ENCODE measurements at regions not wholly inside any gene's neighbourhood (a gene's known extent, or its start where the extent isn't known, plus 50 kb on each side); places are given as distances from the start of the nearest gene placed in this dataset.

- no peaks in the 10 kb centered on the region for H3K79me2 ChIP-seq (ENCODE audit: low read length)
- no peaks in the 10 kb centered on the region for H3K36me3 ChIP-seq (replicated peaks; ENCODE audit: low read depth, low read length)
- no peak overlapping the region for H3K9ac ChIP-seq (ENCODE audit: low read length)
- no peak overlapping the region for H3K4me2 ChIP-seq (ENCODE audit: low read length)
- H3K4me1 ChIP-seq (ENCODE audit: low read length), result no peaks in the 10 kb centered on the region
- H2AFZ ChIP-seq (ENCODE audit: low read depth, low read length), result no peak overlapping the region
- H3K27me3 ChIP-seq (ENCODE audit: low read depth, low read length), result peaks cover 12% of the 10 kb centered on the region
- no peak overlapping the region for H3K4me3 ChIP-seq (ENCODE audit: low read length)
- no peak overlapping the region for H3K27ac ChIP-seq (ENCODE audit: low read length)
- no peaks in the 10 kb centered on the region for H3K9me3 ChIP-seq (ENCODE audit: insufficient read depth, low read length)
- no peak for TF ChIP-seq CTCF (IDR thresholded peaks at IDR 0.05; ENCODE audit: low read depth, low read length)
- H4K20me1 ChIP-seq (ENCODE audit: insufficient read depth, low read length), result no peaks in the 10 kb centered on the region
Measured at GRCh38 chr16:86825631-86826030, 247.3 kb downstream of the FOXL1 start.

- Histone ChIP-seq H3K4me3 (ENCODE audit: low read length) (no peak overlapping the region), H3K36me3 (replicated peaks; ENCODE audit: low read depth, low read length) (no peaks in the 10 kb centered on the region), H3K4me2 (ENCODE audit: low read length) (no peak overlapping the region), H3K4me1 (ENCODE audit: low read length) (no peaks in the 10 kb centered on the region), H3K9ac (ENCODE audit: low read length) (no peak overlapping the region), H4K20me1 (ENCODE audit: insufficient read depth, low read length) (no peaks in the 10 kb centered on the region), H3K27ac (ENCODE audit: low read length) (no peak overlapping the region), H3K79me2 (ENCODE audit: low read length) (no peaks in the 10 kb centered on the region), H2AFZ (ENCODE audit: low read depth, low read length) (no peak overlapping the region), H3K9me3 (ENCODE audit: insufficient read depth, low read length) (no peaks in the 10 kb centered on the region), H3K27me3 (ENCODE audit: low read depth, low read length) (peaks cover 14% of the 10 kb centered on the region)
- no peak for TF ChIP-seq EZH2phosphoT487 (IDR thresholded peaks at IDR 0.05; ENCODE audit: low read depth)
- TF ChIP-seq CTCF (IDR thresholded peaks at IDR 0.05; ENCODE audit: low read depth, low read length), result no peak
Measured at GRCh38 chr16:86826941-86827340, 248.6 kb downstream of the FOXL1 start.

- H3K9ac ChIP-seq (ENCODE audit: low read length), result no peak overlapping the region
- TF ChIP-seq CTCF (IDR thresholded peaks at IDR 0.05; ENCODE audit: low read depth, low read length), result no peak
- TF ChIP-seq EZH2phosphoT487 (IDR thresholded peaks at IDR 0.05; ENCODE audit: low read depth), result no peak
- H4K20me1 ChIP-seq (ENCODE audit: insufficient read depth, low read length), result no peaks in the 10 kb centered on the region
- no peaks in the 10 kb centered on the region for H3K36me3 ChIP-seq (replicated peaks; ENCODE audit: low read depth, low read length)
- no peaks in the 10 kb centered on the region for H3K9me3 ChIP-seq (ENCODE audit: insufficient read depth, low read length)
- H3K27me3 ChIP-seq (ENCODE audit: low read depth, low read length), result peaks cover 17% of the 10 kb centered on the region
- no peak overlapping the region for H3K4me2 ChIP-seq (ENCODE audit: low read length)
- no peaks in the 10 kb centered on the region for H3K4me1 ChIP-seq (ENCODE audit: low read length)
- H3K4me3 ChIP-seq (ENCODE audit: low read length), result no peak overlapping the region
- H3K79me2 ChIP-seq (ENCODE audit: low read length), result no peaks in the 10 kb centered on the region
- no peak overlapping the region for H3K27ac ChIP-seq (ENCODE audit: low read length)
- no peak overlapping the region for H2AFZ ChIP-seq (ENCODE audit: low read depth, low read length)
Measured at GRCh38 chr16:86827521-86827920, 249.2 kb downstream of the FOXL1 start.

- H3K9ac ChIP-seq (ENCODE audit: low read length), result no peak overlapping the region
- no peak overlapping the region for H3K4me2 ChIP-seq (ENCODE audit: low read length)
- no peaks in the 10 kb centered on the region for H3K9me3 ChIP-seq (ENCODE audit: insufficient read depth, low read length)
- no peaks in the 10 kb centered on the region for H4K20me1 ChIP-seq (ENCODE audit: insufficient read depth, low read length)
- H3K4me3 ChIP-seq (ENCODE audit: low read length), result no peak overlapping the region
- no peak overlapping the region for H3K27ac ChIP-seq (ENCODE audit: low read length)
- H3K4me1 ChIP-seq (ENCODE audit: low read length), result no peaks in the 10 kb centered on the region
- H3K27me3 ChIP-seq (ENCODE audit: low read depth, low read length), result peaks cover 17% of the 10 kb centered on the region
- H2AFZ ChIP-seq (ENCODE audit: low read depth, low read length), result no peak overlapping the region
- no peaks in the 10 kb centered on the region for H3K79me2 ChIP-seq (ENCODE audit: low read length)
- H3K36me3 ChIP-seq (replicated peaks; ENCODE audit: low read depth, low read length), result no peaks in the 10 kb centered on the region
- no peak for TF ChIP-seq EZH2phosphoT487 (IDR thresholded peaks at IDR 0.05; ENCODE audit: low read depth)
- TF ChIP-seq CTCF (IDR thresholded peaks at IDR 0.05; ENCODE audit: low read depth, low read length), result no peak
Measured at GRCh38 chr16:86828202-86828601, 249.9 kb downstream of the FOXL1 start.
